Hepatocyte (in vitro differentiated cells): ENCODE measurements at regions not wholly inside any gene's neighbourhood (a gene's known extent, or its start where the extent isn't known, plus 50 kb on each side); places are given as distances from the start of the nearest gene placed in this dataset.
"Not testable (repeated sequence)": the region's sequence is repeated elsewhere in the genome, so short reads cannot be mapped to it uniquely, and the experiment has no call there.

Experiments
- DNase-seq: peaks from one replicate; pipeline ENCODE4 v3.0.0-alpha.2; 2016; ENCODE audit warnings: low spot score
- H2AFZ ChIP-seq: fragments of 200-600 bp; sonication (generic); 2 replicates; pipeline ENCODE4 v1.6.0; 2016; ENCODE audit warnings: antibody characterized with exemption, mild to moderate bottlenecking
- H3K27ac ChIP-seq: fragments of 200-600 bp; sonication (generic); 2 replicates; pipeline ENCODE4 v1.5.1; 2016; ENCODE audit warnings: mild to moderate bottlenecking
- H3K27me3 ChIP-seq: fragments of 200-600 bp; sonication (generic); 2 replicates; pipeline ENCODE4 v1.6.1; 2016
- H3K36me3 ChIP-seq: fragments of 200-600 bp; sonication (generic); replicated peaks from 2 replicates; pipeline ENCODE4 v1.5.1; 2016; ENCODE audit warnings: low read depth; ENCODE audit not compliant: insufficient read depth
- H3K4me1 ChIP-seq: fragments of 200-600 bp; sonication (generic); 2 replicates; pipeline ENCODE4 v1.5.1; 2016; ENCODE audit warnings: mild to moderate bottlenecking, moderate library complexity; ENCODE audit not compliant: insufficient read depth
- H3K4me2 ChIP-seq: fragments of 200-600 bp; sonication (generic); 2 replicates; pipeline ENCODE4 v1.6.0; 2016
- H3K4me3 ChIP-seq: fragments of 200-600 bp; sonication (generic); 2 replicates; pipeline ENCODE4 v1.5.1; 2016; ENCODE audit warnings: mild to moderate bottlenecking
- H3K79me2 ChIP-seq: fragments of 200-600 bp; sonication (generic); 2 replicates; pipeline ENCODE4 v1.6.0; 2017; ENCODE audit warnings: mild to moderate bottlenecking
- H3K9me2 ChIP-seq: fragments of 200-600 bp; sonication (generic); replicated peaks from 2 replicates; pipeline ENCODE4 v1.6.0; 2017; ENCODE audit warnings: mild to moderate bottlenecking; ENCODE audit not compliant: insufficient read depth
- H3K9me3 ChIP-seq: fragments of 200-600 bp; sonication (generic); 2 replicates; pipeline ENCODE4 v1.5.1; 2016; ENCODE audit warnings: low read depth, mild to moderate bottlenecking
- H4K20me1 ChIP-seq: fragments of 200-600 bp; sonication (generic); 2 replicates; pipeline ENCODE4 v1.6.0; 2016; ENCODE audit warnings: mild to moderate bottlenecking; ENCODE audit not compliant: insufficient read depth, poor library complexity, severe bottlenecking
- CTCF ChIP-seq: fragments of 200-600 bp; sonication (generic); IDR thresholded peaks from 2 replicates; pipeline ENCODE4 v1.5.1; 2016; ENCODE audit warnings: antibody characterized with exemption, mild to moderate bottlenecking; ENCODE audit not compliant: poor library complexity
- EZH2 ChIP-seq: fragments of 200-600 bp; sonication (generic); IDR thresholded peaks from 2 replicates; pipeline ENCODE4 v1.6.1; 2016; ENCODE audit warnings: antibody characterized with exemption, mild to moderate bottlenecking, borderline replicate concordance
- EZH2phosphoT487 ChIP-seq: fragments of 200-600 bp; sonication (generic); IDR thresholded peaks from one replicate; pipeline ENCODE4 v1.6.1; 2018; ENCODE audit warnings: antibody characterized with exemption, mild to moderate bottlenecking, low read depth, moderate library complexity; ENCODE audit not compliant: unreplicated experiment, severe bottlenecking
- WGBS: methylation state at CpG from one replicate; pipeline ENCODE4 v1.1.6; 2016; ENCODE audit warnings: low lambda C conversion rate; ENCODE audit errors: missing lambda C conversion rate; 5-methylcytosine and 5-hydroxymethylcytosine counted together

- Histone ChIP-seq H2AFZ (no peak overlapping the region), H3K9me2 (no peaks in the 10 kb centered on the region), H3K4me2 (no peak overlapping the region), H3K9me3 (no peaks in the 10 kb centered on the region), H3K36me3 (no peaks in the 10 kb centered on the region), H3K4me3 (no peak overlapping the region), H4K20me1 (no peaks in the 10 kb centered on the region), H3K4me1 (no peaks in the 10 kb centered on the region), H3K79me2 (no peaks in the 10 kb centered on the region), H3K27ac (no peak overlapping the region), H3K27me3 (no peaks in the 10 kb centered on the region)
- 77% methylated on average over 8 of the region's 8 CpGs for WGBS
- TF ChIP-seq EZH2 (no peak), CTCF (no peak), EZH2phosphoT487 (no peak)
- no peak for DNase-seq
These were observed 121.9 kb upstream of the SPATA12 start for GRCh38 chr3:56938530-56938929.

- no peak for TF ChIP-seq EZH2phosphoT487
- TF ChIP-seq CTCF, result no peak
- TF ChIP-seq EZH2, result no peak
- no peaks in the 10 kb centered on the region for H3K36me3 ChIP-seq
- H4K20me1 ChIP-seq, result no peaks in the 10 kb centered on the region
- no peak overlapping the region for H3K4me3 ChIP-seq
- H3K4me2 ChIP-seq, result no peak overlapping the region
- no peaks in the 10 kb centered on the region for H3K4me1 ChIP-seq
- H3K27me3 ChIP-seq, result no peaks in the 10 kb centered on the region
- H3K79me2 ChIP-seq, result no peaks in the 10 kb centered on the region
- H3K9me3 ChIP-seq, result no peaks in the 10 kb centered on the region
- no peak overlapping the region for H3K27ac ChIP-seq
- no peaks in the 10 kb centered on the region for H3K9me2 ChIP-seq
- DNase-seq, result no peak
- no peak overlapping the region for H2AFZ ChIP-seq
These were observed 122.9 kb upstream of the SPATA12 start for GRCh38 chr3:56937580-56937979.

GRCh38 chr3:56935811-56936210, 124.7 kb upstream of the SPATA12 start:
- peaks cover 7% of the 10 kb centered on the region for H3K4me1 ChIP-seq
- no peaks in the 10 kb centered on the region for H3K9me2 ChIP-seq
- no peaks in the 10 kb centered on the region for H3K79me2 ChIP-seq
- H3K27ac ChIP-seq, result no peak overlapping the region
- no peaks in the 10 kb centered on the region for H3K36me3 ChIP-seq
- 100% methylated on average over 1 of the region's 1 CpG for WGBS
- H2AFZ ChIP-seq, result no peak overlapping the region
- H3K4me3 ChIP-seq, result no peak overlapping the region
- DNase-seq, result no peak
- H3K27me3 ChIP-seq, result no peaks in the 10 kb centered on the region
- no peaks in the 10 kb centered on the region for H3K9me3 ChIP-seq
- no peak for TF ChIP-seq CTCF
- no peak for TF ChIP-seq EZH2
- no peak for TF ChIP-seq EZH2phosphoT487
- H3K4me2 ChIP-seq, result no peak overlapping the region
- no peaks in the 10 kb centered on the region for H4K20me1 ChIP-seq

- not testable (repeated sequence) for H3K4me3 ChIP-seq, H4K20me1 ChIP-seq, H3K79me2 ChIP-seq, DNase-seq, H3K9me3 ChIP-seq, H3K27ac ChIP-seq, H3K4me2 ChIP-seq, H3K27me3 ChIP-seq, H3K36me3 ChIP-seq, H2AFZ ChIP-seq, H3K4me1 ChIP-seq, H3K9me2 ChIP-seq
- 100% methylated on average over 6 of the region's 26 CpGs for WGBS
These were observed 126.0 kb upstream of the SPATA12 start for GRCh38 chr3:56934481-56934880.
